NCI-H82 treated with DMSO at 0.1 percent for 48 hours (cell line): ENCODE measurements at regions not wholly inside any gene's neighbourhood (a gene's known extent, or its start where the extent isn't known, plus 50 kb on each side); places are given as distances from the start of the nearest gene placed in this dataset.

Source experiments
- DNase-seq: peaks from one replicate; lab custom pipeline; 2025; ENCODE audit not compliant: unreplicated experiment; lab: John Stamatoyannopoulos, UW

- no peak for DNase-seq
These were observed 361.9 kb upstream of the FSHR start for GRCh38 chr2:49515996-49516782.

- DNase-seq = no peak
These were observed 359.9 kb upstream of the FSHR start for GRCh38 chr2:49514201-49514600.

DNA sequence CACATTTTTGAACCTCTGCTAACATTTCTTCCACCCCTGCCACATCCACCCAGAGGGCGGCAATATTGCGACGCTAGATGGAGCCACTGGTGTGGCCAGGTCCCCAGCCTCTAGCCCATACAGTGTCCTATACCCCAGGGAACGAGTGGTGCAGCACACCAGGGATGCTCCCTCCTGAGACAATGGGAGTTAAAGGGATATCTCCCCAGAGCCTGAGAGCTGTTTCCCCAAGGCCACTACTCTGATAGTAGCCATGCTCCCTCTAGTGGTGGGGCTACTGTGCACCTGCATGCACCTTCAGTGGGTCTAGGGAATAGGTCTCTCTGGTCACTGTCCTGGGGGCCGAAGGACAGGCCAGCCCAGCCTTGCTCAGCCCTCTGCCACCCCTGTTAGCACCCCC is 336.4 kb upstream of the FSHR start:
- peak; percentile 43 for DNase-seq

- DNase-seq = no peak
These were observed 332.8 kb upstream of the FSHR start for GRCh38 chr2:49487139-49487538.

DNA sequence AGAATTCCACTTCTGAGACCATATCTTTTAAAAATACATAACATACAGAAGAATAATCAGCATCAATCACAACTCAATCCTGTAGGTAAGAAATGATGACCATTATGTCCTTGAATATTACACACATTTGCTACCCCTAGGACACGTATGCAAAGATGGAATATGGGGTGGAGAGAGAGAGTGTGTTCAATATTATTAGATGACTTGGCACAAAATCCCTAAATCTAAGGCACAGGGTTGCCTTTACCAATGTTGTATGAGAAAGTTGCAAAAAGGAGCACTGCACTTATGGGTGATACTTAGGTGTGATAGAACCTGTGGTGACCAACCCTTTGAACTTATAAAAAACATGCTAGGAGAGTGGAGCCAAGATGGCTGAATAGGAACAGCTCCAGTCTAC is 326.2 kb upstream of the FSHR start:
- no peak for DNase-seq

GRCh38 chr2:49465157-49465831 is 311.0 kb upstream of the FSHR start:
- no peak for DNase-seq

DNA sequence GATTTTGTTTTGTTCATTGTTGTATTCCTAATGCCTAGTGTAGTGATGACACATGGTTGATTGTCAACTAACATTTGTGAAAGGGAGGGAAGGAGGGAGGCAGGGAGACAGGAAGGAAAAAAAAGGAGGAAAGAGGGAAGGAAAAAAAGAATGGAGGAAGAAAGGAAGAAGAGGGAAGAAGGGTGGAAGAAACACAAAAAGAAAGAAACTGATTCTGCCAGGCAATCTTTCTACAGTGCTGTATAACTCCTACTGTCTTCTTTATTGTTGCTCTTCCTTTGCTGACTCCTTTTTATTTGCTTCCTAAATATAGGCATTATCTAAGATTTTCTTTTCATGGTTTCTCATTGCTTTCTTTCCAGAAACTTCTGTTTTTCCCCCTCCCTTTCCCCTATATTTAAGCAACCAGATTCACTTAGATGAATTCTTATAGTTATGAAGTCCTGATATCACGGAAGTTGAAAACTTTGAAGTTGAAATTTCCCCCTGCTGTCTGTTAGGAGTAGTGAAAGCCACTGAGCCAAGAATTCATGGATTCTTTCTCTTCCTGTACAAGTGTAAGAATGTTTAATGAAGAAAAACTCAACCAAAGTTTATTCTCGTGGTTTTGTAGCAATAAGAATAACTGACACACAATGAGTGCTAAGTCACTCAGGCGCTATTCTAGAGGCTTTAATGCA is 305.1 kb upstream of the FSHR start:
- no peak for DNase-seq

DNA sequence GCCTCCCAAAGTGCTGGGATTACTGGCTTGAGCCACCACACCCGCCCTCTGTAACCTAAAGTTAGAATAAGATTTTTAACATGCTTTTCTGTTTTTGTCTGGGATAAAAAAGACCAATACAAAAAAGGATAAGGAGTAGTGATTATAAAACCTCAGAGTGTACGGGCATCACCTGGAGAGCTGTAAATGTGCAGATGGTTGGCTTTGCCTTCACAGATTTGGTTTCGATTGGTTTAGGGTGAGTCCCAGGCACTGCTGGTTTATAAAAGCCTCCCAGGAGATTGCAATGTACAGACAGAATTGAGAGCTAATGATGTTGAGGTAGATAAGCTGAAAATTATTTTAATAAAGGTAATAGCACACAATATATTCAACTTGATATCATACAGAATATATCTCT is 289.7 kb upstream of the FSHR start:
- DNase-seq = no peak

GRCh38 chr2:49426996-49427395 is 272.7 kb upstream of the FSHR start:
- DNase-seq = no peak

DNA sequence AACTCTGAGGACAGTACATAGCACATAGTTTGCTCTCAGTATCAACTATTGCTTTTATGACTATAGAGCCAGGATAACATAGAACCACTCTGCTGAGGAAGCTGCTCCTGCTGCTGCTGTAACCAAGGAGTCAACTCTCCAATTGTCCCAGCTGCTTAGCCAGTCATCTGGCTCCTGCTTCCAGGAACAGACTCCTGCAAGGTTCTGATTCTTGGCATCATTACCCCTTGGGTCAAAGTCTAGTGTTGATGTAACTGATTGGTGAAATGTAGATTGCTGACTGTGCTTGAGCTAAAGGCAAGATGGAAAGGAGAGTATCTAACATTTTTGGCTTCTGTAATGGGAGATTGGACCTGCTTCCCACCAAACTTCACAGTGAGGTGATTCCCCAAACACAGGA is 261.9 kb upstream of the FSHR start:
- DNase-seq = no peak

- no peak for DNase-seq
These were observed 249.8 kb upstream of the FSHR start for GRCh38 chr2:49404108-49404507.

DNA sequence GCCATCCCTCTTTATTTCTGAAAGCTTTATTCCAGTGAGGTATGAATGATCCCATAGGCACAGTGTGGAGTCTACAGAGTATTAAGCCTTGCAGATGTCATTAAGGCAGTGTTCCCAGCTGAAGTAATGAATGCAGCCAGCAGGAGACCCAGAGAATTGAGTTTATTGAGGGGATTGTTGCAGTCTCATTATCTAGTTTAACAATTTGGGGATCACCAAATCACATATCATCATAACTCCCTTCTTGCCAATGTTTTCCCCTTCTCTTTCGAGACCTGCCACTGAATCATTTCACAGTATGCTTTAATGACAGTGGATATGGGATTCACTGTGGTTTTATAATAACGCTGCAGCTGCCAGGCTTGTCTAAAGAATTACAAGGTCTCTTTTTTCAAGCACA is 249.3 kb upstream of the FSHR start:
- no peak for DNase-seq

GRCh38 chr2:49379406-49379805 is 225.1 kb upstream of the FSHR start:
- no peak for DNase-seq

DNA sequence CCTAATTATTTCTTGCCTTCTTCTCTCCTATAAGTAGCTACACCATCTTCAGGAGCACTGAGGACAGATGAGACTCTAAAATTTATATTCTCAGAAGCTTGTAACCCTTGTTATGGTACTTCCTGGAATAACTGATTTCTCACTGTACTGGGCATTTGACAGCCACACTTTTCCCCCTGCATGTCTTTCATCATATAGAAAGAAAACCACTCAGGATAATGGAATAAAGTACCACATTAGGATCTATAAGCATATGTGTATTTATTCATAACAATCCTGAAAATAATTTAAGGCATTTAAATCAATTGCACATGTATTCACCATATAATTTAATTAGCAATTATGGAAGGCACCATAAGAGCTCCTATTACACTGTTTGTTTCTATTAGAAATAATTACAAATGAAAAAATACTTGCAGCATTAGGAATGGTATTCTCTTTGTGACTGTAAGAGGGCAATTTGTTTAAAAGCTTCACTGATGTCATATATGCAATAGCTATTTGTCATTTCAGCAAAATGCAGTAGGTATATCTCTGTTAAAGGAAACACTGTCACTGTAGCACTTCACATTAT is 216.9 kb upstream of the FSHR start:
- DNase-seq = no peak

- no peak for DNase-seq
These were observed 215.3 kb upstream of the FSHR start for GRCh38 chr2:49369650-49370049.

DNA sequence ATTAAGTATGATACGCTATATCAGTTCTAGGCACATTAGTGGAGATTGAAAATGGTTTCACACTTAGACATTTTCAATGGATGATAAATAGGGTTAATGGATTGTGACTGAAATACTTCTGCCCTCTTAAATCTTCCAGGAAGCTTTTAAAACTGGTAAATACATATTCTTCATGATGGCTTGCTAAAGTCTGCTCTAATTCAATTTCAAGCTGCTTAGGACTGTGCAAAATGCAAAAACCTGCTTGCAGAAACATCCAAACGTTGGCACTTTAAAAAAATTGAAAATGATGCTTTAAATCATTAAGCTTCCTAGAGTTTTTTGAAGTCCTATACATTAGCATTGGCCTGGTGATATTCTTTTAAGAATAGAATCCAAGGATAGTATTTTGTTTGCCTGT is 214.8 kb upstream of the FSHR start:
- DNase-seq = no peak

GRCh38 chr2:49367003-49367402 is 212.7 kb upstream of the FSHR start:
- DNase-seq = no peak

DNA sequence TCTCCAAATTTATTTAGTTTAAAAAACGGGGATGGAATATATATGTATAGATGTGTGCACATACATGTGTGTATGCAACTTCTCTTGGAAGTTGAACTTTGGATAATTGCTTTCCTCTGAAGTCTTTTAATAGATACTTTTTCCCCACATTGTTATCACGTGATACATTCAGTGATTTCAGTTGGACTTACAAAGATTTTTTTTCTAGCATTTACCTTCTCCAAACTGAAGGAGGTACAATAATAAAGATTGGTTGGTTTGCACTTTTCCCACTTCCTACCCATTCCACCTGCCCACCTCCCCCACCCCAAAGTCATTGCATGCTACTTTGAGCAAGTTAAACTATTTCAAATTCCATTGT is 206.1 kb upstream of the FSHR start:
- DNase-seq = no peak

- DNase-seq = no peak
These were observed 205.5 kb upstream of the FSHR start for GRCh38 chr2:49359721-49360406.

DNA sequence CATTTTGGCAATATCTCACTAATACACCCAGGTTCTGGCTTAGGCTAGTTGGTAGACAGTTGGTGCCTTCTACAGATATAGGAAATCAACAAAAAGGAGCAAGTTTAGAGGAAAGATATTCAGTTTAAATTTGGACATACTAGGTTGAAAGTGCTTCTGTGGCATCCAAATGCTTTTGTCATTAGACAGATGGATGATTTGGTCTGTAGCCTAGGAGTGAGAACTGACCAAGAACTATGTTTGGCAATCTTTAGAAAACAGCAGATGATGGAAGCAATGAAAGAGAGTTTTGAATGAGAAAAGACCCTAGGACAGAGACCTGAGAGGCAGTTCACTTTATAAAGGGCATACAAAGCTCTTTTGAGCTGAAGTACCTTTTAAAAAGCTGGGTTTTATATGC is 201.3 kb upstream of the FSHR start:
- no peak for DNase-seq

- no peak for DNase-seq
These were observed 197.2 kb upstream of the FSHR start for GRCh38 chr2:49351560-49351959.
